Type B pancreatic cell (in vitro differentiated cells): ENCODE measurements at regions not wholly inside any gene's neighbourhood (a gene's known extent, or its start where the extent isn't known, plus 50 kb on each side); places are given as distances from the start of the nearest gene placed in this dataset.

Experiments
- DNase-seq: peaks from one replicate; pipeline ENCODE4 v3.0.0; 2021; ENCODE audit warnings: mixed read lengths; ENCODE audit not compliant: unreplicated experiment; ENCODE audit errors: extremely low spot score
- H3K27ac Mint-ChIP-seq: 2 replicates; pipeline ENCODE4 v1.8.0; 2021; ENCODE audit warnings: mild to moderate bottlenecking, mixed read lengths
- H3K27me3 Mint-ChIP-seq: 2 replicates; pipeline ENCODE4 v1.8.0; 2021; ENCODE audit warnings: mixed read lengths
- H3K36me3 Mint-ChIP-seq: 2 replicates; pipeline ENCODE4 v1.8.0; 2021; ENCODE audit warnings: mixed read lengths
- H3K4me1 Mint-ChIP-seq: one replicate; pipeline ENCODE4 v1.8.0; 2021; ENCODE audit warnings: mixed read lengths; ENCODE audit not compliant: unreplicated experiment
- H3K4me3 Mint-ChIP-seq: 2 replicates; pipeline ENCODE4 v1.8.0; 2021; ENCODE audit warnings: mild to moderate bottlenecking, mixed read lengths
- H3K9me3 Mint-ChIP-seq: 2 replicates; pipeline ENCODE4 v1.8.0; 2021; ENCODE audit warnings: mixed read lengths
- TF ChIP-seq, protein P1 (sequence below): fragments of 200-600 bp; sonication (generic); conservative IDR thresholded peaks from 2 replicates; pipeline ENCODE4 v1.5.0; 2021; ENCODE audit warnings: antibody characterized with exemption, mild to moderate bottlenecking

DNA sequence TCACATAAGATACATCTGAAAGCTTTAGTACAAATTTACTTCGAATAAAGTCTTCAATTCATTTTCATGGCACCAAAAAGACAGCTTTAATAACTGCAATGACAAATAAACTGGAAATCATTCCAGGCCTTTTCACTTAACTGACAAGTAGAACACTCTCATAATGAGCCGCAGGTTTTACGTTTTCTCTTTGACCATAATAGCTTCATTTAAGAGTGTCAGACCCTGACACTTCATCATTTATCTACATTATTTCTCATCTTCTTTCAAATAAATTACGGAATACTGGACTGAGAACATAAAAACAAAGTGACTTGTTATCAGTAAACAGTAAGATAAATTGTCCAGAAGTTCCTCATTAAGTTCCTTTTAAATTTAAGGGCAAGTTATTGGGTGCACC, 1252.9 kb upstream of the ACVR2A start:
- Mint-ChIP-seq H3K27ac (no peak overlapping the region), H3K4me3 (no peak overlapping the region), H3K9me3 (no peaks in the 10 kb centered on the region), H3K36me3 (no peaks in the 10 kb centered on the region), H3K27me3 (peaks cover 10% of the 10 kb centered on the region), H3K4me1 (no peaks in the 10 kb centered on the region)
- DNase-seq = no peak
- TF ChIP-seq, protein P1, sequence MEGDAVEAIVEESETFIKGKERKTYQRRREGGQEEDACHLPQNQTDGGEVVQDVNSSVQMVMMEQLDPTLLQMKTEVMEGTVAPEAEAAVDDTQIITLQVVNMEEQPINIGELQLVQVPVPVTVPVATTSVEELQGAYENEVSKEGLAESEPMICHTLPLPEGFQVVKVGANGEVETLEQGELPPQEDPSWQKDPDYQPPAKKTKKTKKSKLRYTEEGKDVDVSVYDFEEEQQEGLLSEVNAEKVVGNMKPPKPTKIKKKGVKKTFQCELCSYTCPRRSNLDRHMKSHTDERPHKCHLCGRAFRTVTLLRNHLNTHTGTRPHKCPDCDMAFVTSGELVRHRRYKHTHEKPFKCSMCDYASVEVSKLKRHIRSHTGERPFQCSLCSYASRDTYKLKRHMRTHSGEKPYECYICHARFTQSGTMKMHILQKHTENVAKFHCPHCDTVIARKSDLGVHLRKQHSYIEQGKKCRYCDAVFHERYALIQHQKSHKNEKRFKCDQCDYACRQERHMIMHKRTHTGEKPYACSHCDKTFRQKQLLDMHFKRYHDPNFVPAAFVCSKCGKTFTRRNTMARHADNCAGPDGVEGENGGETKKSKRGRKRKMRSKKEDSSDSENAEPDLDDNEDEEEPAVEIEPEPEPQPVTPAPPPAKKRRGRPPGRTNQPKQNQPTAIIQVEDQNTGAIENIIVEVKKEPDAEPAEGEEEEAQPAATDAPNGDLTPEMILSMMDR = no peak

DNA sequence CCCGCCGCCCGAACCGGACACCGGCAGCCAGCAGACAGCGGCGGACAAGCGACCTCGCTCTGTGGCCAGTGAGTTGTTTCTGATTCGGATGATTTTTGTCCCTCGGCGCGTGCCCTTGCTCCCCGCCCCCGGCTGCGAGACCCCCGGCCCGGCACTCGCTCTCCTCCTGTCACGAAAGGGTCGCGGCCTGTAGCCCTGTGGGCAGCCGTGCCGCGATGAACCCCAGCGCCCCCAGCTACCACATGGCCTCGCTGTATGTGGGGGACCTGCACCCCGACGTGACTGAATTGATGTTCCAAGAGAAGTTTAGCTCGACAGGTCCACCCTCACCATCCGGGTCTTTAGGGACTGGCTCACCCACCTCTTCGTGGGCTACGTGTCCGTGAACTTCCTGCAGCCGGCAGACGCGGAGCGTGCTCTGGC, 1257.5 kb upstream of the ACVR2A start:
- Mint-ChIP-seq H3K4me1 (no peaks in the 10 kb centered on the region), H3K27me3 (peaks cover 6% of the 10 kb centered on the region), H3K36me3 (no peaks in the 10 kb centered on the region), H3K27ac (no peak overlapping the region), H3K9me3 (no peaks in the 10 kb centered on the region), H3K4me3 (no peak overlapping the region)
- TF ChIP-seq, protein P1 = no peak
- no peak for DNase-seq

DNA sequence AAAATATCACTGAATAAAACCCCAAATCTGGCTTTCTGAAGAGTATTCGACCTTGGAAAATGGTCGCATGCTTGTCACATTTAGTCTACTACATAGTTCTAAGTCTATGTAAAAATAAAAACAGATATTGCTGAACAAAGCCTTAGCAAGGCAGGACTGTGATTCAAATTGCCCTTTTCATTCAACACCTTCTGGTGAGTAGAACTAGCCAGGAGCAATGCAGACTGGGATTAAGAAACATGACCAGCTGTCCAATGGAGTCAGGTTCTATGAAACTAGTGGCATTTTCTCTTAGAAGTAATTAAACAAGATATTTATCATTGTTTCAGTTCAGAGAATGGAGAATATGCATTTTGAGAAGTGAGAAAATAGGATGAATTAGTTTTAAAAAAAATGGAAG, 1260.5 kb upstream of the ACVR2A start:
- Mint-ChIP-seq H3K4me1 (peaks cover 3% of the 10 kb centered on the region), H3K4me3 (no peak overlapping the region), H3K27ac (no peak overlapping the region), H3K9me3 (no peaks in the 10 kb centered on the region), H3K27me3 (peaks cover 6% of the 10 kb centered on the region), H3K36me3 (no peaks in the 10 kb centered on the region)
- TF ChIP-seq, protein P1 = no peak
- DNase-seq = no peak

DNA sequence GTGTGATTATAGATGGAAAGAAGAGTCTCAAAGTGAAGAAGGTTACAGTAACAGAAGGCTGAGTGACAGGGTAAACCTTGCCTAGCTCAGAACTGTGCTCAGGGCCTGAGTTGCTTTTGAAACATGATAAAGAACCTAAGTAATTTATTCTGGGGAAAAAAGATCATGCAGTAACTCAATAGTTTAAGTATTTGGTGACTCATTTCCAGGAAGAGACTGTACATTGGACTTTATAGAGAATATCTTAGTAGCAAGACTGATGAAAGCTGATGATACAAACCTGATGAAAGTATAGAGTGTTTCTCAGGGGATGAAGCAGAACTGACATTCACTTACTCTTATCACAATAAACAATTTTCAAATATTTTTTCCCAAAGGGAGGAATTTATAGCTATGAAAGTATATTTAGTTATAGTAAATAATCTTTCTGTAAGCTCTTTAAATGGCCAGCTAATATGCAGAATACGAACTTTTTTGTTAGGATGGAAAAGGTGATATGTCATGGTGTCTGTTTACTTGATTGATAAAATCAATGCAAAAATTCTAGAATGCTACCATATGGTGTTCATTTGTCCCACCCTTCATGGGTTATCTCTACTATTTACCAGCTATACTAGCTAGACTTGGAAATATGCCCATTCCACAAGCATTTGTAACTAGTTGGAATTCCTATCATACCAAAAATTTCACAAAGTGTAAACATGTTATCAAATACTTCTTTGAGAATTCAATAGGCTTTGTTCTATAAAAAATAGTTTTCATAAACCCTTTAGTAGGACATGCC, 1265.5 kb upstream of the ACVR2A start:
- Mint-ChIP-seq H3K36me3 (no peaks in the 10 kb centered on the region), H3K27ac (no peak overlapping the region), H3K27me3 (peaks cover 3% of the 10 kb centered on the region), H3K4me1 (peaks cover 4% of the 10 kb centered on the region), H3K4me3 (no peak overlapping the region), H3K9me3 (no peaks in the 10 kb centered on the region)
- DNase-seq = no peak
- TF ChIP-seq, protein P1 = no peak

DNA sequence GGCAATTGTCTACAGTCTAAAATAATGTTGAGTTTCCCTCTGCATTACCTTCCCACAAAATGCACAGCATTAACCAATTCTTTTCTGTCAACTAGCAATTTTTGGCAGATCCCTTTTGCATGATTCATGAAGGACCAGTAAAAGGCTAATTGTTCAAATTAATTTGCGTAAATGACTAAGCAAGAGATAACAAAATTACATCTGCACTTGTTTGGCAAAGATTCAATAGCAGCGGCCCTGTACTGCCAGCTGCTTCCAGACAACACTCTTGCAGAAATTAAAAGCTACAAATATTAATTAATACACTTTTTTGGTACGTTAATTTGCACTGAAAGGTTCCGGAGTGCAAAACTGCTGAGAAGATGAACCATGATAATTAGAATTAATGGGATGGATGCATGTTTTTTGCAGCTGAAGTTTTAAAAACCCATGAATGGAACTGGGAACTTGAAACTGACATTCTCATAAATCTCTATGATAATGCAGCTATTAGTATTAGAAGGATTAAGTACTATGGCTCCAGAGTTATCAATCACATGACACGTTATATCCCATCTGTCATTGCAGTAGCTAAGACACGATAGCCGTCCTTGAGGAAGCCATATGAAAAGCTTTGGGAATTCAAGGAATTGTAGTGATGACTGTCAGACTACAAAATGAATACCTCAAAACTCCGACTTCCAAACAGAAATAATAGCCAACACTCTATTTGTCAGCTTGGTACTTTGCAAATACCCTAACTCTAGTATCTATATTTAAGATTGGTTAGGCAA, 1268.3 kb upstream of the ACVR2A start:
- Mint-ChIP-seq H3K27me3 (peaks cover 3% of the 10 kb centered on the region), H3K9me3 (no peaks in the 10 kb centered on the region), H3K4me3 (no peak overlapping the region), H3K27ac (no peak overlapping the region), H3K4me1 (peaks cover 4% of the 10 kb centered on the region), H3K36me3 (no peaks in the 10 kb centered on the region)
- TF ChIP-seq, protein P1 = no peak
- DNase-seq = no peak
